ENCODE measurements at regions not wholly inside any gene's neighbourhood (a gene's known extent, or its start where the extent isn't known, plus 50 kb on each side); places are given as distances from the start of the nearest gene placed in this dataset.

- no peak for TF ChIP-seq POLR2A (IDR thresholded peaks at IDR 0.05; ENCODE audit: low read depth, low read length)
- no peak for TF ChIP-seq POLR2AphosphoS5 (IDR thresholded peaks at IDR 0.05; ENCODE audit: low read depth, low read length)
Measured at GRCh38 chr2:31748041-31748440, 167.3 kb upstream of the SRD5A2 start.

Data from GM12891 (cell line).